Omental fat pad (tissue), 3 donors: ENCODE measurements at regions not wholly inside any gene's neighbourhood (a gene's known extent, or its start where the extent isn't known, plus 50 kb on each side); places are given as distances from the start of the nearest gene placed in this dataset.

ENCODE experiments used
- ATAC-seq: fragments of 150-250 bp; one replicate; pipeline ENCODE4 v1.9.1; 2016; ENCODE audit warnings: mild to moderate bottlenecking, moderate library complexity; ENCODE audit not compliant: low FRiP score
- DNase-seq: peaks from one replicate; pipeline ENCODE4 v3.0.0-alpha.2; 2019; ENCODE audit warnings: low spot score
- CTCF ChIP-seq, 3 donors: fragments of 450-650 bp; IDR thresholded peaks; one replicate each; pipeline ENCODE4 v1.5.1; 2016 to 2017; ENCODE audit warnings: antibody characterized with exemption in 3 of 3, mild to moderate bottlenecking in 3 of 3, moderate library complexity in 2 of 3

- DNase-seq: no peak
- no peak for TF ChIP-seq CTCF (IDR thresholded peaks at IDR 0.05)
- ATAC-seq: no peak
These were observed 1132.7 kb downstream of the CDH9 start for GRCh38 chr5:25905646-25906045.

GRCh38 chr5:25892211-25892610 lies 1146.2 kb downstream of the CDH9 start:
- DNase-seq (no peak), ATAC-seq (no peak)
- no peak for TF ChIP-seq CTCF (IDR thresholded peaks at IDR 0.05)

GRCh38 chr5:25891691-25892090 lies 1146.7 kb downstream of the CDH9 start:
- DNase-seq (no peak), ATAC-seq (no peak)
- no peak for TF ChIP-seq CTCF (IDR thresholded peaks at IDR 0.05)

- DNase-seq (no peak), ATAC-seq (no peak)
These were observed 1156.9 kb downstream of the CDH9 start for GRCh38 chr5:25881318-25882036.

GRCh38 chr5:25863811-25864210 lies 1174.6 kb downstream of the CDH9 start:
- TF ChIP-seq CTCF (IDR thresholded peaks at IDR 0.05): no peak
- no peak for DNase-seq
- no peak for ATAC-seq

More at GRCh38 chr5:25881318-25882036, 1156.9 kb downstream of the CDH9 start:
- no peak for TF ChIP-seq CTCF (IDR thresholded peaks at IDR 0.05)

- no peak for DNase-seq
- no peak for ATAC-seq
- no peak for TF ChIP-seq CTCF (IDR thresholded peaks at IDR 0.05)
These were observed 1176.1 kb downstream of the CDH9 start for GRCh38 chr5:25862276-25862675.

- ATAC-seq (no peak), DNase-seq (no peak)
- TF ChIP-seq CTCF (IDR thresholded peaks at IDR 0.05): no peak
These were observed 1180.4 kb downstream of the CDH9 start for GRCh38 chr5:25858019-25858418.
